ENCODE measurements at regions not wholly inside any gene's neighbourhood (a gene's known extent, or its start where the extent isn't known, plus 50 kb on each side); places are given as distances from the start of the nearest gene placed in this dataset.

GRCh38 chrX:141468940-141469339 lies 115.6 kb downstream of the SPANXA1 start:
- no peak overlapping the region for H4K91ac ChIP-seq (ENCODE audit: insufficient read length, low read depth, low read length)
- H3K79me2 ChIP-seq (ENCODE audit: insufficient read depth, low read length): no peaks in the 10 kb centered on the region
- no peak overlapping the region for H3K4ac ChIP-seq (ENCODE audit: low read depth, low read length)
- no peak overlapping the region for H3T11ph ChIP-seq (ENCODE audit: low read length)
- Mint-ChIP-seq H3K4me3 (no peak overlapping the region), H3K27me3 (ENCODE audit: low read depth) (no peaks in the 10 kb centered on the region), H3K36me3 (ENCODE audit: insufficient read depth in 1 of 3, low read depth in 3 of 3) (no peaks in the 10 kb centered on the region; a peak in 1 of 7 replicates), H3K4me1 (peaks cover 3 to 6% of the 10 kb centered on the region in 2 experiments; a peak in 2 of 4 replicates), H3K9me3 (peaks cover 44 to 46% of the 10 kb centered on the region in 2 experiments), H3K27ac (no peak overlapping the region)
- H2BK20ac ChIP-seq (ENCODE audit: low read depth, low read length, poor library complexity, severe bottlenecking): no peak overlapping the region
- H2AFZ ChIP-seq (ENCODE audit: low read length): no peak overlapping the region
- no peaks in the 10 kb centered on the region; the same call in 1 of the 2 replicates for H3K4me1 ChIP-seq (ENCODE audit: insufficient read depth, low read length)
- H3K56ac ChIP-seq (ENCODE audit: insufficient read length, low read depth, low read length): no peak overlapping the region
- no peaks in the 10 kb centered on the region for H3K27me3 ChIP-seq (ENCODE audit: insufficient read depth, low read length)
- H3K27ac ChIP-seq (ENCODE audit: insufficient read length, low read depth, low read length): no peak overlapping the region
- H3K4me2 ChIP-seq (ENCODE audit: insufficient read depth, insufficient read length, low read length): no peak overlapping the region
- H3K23ac ChIP-seq (ENCODE audit: insufficient read length, low read depth, low read length): no peak overlapping the region
- no peak overlapping the region for H3K18ac ChIP-seq (ENCODE audit: insufficient read length, low read depth, low read length)
- H3K9me3 ChIP-seq (ENCODE audit: control insufficient read depth, low read depth, low read length): peaks cover 17% of the 10 kb centered on the region
- no peak overlapping the region for H2BK15ac ChIP-seq (ENCODE audit: low read depth, low read length)
- no peak for TF ChIP-seq CTCF (conservative IDR thresholded peaks at IDR 0.05)
- H4K5ac ChIP-seq (ENCODE audit: insufficient read length, low read depth, low read length): no peak overlapping the region
- no peaks in the 10 kb centered on the region for H3K23me2 ChIP-seq (ENCODE audit: insufficient read length, low read depth, low read length, poor library complexity, severe bottlenecking)
- no peak overlapping the region for H2BK120ac ChIP-seq (ENCODE audit: low read depth, low read length, poor library complexity, severe bottlenecking)
- H4K20me1 ChIP-seq (ENCODE audit: control insufficient read depth, insufficient read depth, insufficient read length): no peaks in the 10 kb centered on the region
- H3K79me1 ChIP-seq (ENCODE audit: insufficient read depth, low read depth, low read length, poor library complexity, severe bottlenecking): no peaks in the 10 kb centered on the region
- H3K14ac ChIP-seq (ENCODE audit: insufficient read depth, low read length): no peak overlapping the region
- H3K9ac ChIP-seq (ENCODE audit: extremely low read depth, insufficient read length, low read length): no peak overlapping the region
- no peak overlapping the region for H2AK5ac ChIP-seq (ENCODE audit: insufficient read length, low read length)
- WGBS (ENCODE audit: extremely low coverage, insufficient read length, low lambda C conversion rate): no CpG with 5 or more reads among the region's 1 CpG
- H4K8ac ChIP-seq (replicated peaks; ENCODE audit: insufficient read length, low read depth, low read length): no peak overlapping the region
- no peak overlapping the region for H2BK12ac ChIP-seq (ENCODE audit: insufficient read length, low read depth, low read length)
- H2BK5ac ChIP-seq (ENCODE audit: insufficient read length, low read length): no peak overlapping the region
- DNase-seq: no peak
